Medulla oblongata (tissue), 1 donor: ENCODE measurements at regions not wholly inside any gene's neighbourhood (a gene's known extent, or its start where the extent isn't known, plus 50 kb on each side); places are given as distances from the start of the nearest gene placed in this dataset.

Experiments used
- DNase-seq: peaks from one replicate; pipeline ENCODE4 v3.0.0-alpha.2; 2015; ENCODE audit errors: extremely low spot score

DNA sequence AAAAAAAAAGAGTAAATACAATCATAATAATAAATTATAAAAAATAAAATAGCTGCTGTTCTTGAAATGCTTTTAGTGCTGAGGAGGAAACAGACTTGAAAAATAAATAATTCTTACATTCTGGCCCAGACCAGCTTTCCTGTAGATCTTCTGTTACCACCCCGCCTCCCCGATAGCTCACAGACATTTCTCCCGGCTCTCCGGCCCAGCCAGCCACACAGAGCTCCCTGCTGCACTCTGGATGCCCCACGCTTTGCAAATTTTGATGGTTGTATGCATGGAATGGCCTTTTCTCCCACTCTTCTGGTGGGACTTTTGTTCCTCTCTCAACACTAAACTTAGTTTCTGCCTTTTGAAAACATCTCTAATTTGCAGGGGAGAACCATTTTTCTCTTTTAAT lies 249.3 kb downstream of the ATP23 start:
- DNase-seq: no peak

DNA sequence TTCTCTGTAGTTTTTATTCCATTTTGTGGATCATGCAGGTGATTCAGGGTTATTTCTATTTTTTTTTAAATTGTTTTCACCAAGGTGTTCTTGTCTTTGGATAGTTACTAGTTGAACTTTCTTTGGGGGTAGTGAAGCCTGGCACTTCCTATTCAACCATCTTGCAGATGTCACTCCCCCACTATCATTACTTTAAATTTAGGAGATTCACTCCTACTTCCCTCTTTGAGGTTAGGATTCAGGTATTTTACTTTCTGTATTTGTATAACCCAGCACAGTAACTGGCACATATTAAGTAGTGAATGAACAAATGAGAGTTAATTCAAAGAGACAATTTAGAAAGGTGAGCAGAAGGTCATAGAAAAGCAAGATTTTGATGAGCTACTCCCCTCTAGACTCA lies 255.6 kb downstream of the ATP23 start:
- DNase-seq: no peak

DNA sequence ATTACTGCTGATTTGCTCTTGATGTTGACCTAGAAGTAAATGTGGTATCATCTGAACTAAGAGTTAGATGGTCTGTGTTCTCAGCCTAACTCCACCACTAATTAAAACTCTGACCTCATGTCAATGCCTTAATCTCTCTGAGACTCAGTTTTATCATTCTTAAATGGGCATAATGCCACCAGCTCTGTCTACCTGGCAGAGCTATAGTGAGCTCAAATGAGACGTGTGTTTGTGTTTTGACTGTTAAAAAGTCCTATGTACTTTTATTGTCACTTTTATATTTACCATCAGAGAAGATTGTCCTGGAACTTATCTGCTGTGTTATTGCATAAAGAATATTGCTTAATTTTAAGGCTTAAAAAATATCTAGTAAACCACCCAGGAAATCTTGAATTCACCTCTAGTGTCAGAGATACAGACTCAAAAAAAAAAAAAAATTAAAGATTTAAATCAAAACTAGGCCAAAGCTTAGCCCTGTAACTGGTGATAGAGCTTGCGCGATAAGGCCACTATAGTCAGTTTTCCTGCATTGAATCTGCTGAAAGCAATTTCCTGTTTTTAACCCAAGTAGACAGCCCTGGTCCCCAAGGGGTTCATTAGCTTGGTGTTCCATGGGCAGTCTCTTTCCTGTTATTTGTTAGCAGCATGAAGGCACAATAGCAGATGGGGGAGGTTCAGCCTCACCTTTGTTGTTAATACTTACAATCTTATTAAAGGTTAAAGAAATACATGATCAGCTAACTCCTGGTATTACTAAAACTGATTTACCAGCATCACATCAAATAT lies 261.8 kb downstream of the ATP23 start:
- DNase-seq: no peak

DNA sequence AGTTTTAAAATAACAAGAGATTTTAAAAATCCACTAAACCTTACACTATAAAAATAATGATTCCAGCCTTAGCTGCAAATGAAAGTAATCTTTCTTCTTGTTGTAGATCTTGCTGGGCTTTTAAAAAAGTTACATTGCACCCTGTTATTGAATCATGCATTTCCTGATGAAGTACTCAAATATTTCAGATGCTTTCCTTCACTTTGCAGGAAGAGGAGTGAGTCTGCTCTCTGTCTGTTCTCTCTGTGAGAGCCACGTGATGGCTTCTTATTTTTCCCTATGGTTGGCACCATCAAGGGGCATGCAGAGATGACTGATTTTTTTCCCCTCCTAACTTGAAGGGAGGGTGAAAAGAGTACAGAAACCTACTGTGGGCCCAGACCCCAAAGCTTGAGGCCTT lies 262.7 kb downstream of the ATP23 start:
- no peak for DNase-seq

DNA sequence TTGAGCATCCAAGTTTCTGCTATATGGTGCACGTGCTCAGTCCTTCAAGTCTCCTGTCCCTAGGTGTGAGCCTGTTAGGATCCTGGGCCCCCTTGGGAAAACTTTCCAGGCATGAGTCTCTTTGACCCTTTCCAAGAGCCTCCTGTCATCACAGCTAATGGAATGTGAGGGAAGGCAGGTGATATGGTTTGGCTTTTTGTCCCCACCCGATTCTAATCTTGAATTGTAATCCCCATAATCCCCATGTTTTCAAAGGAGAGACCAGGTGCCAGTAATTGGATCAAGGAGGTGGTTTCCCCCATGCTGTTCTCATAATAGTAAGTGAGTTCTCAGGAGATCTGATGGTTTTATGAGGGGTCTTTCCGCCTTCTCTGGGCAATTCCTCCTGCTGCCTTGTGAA lies 265.5 kb downstream of the ATP23 start:
- no peak for DNase-seq

DNA sequence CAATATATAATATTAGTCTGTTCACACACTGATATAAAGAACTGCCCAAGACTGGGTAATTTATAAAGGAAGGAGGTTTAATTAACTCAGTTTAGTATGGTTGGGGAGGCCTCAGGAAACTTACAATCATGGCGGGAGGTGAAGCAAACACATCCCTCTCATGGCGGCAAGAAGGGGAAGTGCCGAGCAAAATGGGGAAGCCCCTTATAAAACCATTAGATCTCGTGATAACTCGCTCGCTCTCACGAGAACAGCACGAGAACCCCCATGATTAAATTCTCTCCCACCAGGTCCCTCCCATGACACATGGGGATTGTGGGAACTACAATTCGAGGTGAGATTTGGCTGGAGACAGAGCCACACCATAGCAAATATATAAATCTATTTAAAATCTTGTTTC lies 269.8 kb downstream of the ATP23 start:
- no peak for DNase-seq

DNA sequence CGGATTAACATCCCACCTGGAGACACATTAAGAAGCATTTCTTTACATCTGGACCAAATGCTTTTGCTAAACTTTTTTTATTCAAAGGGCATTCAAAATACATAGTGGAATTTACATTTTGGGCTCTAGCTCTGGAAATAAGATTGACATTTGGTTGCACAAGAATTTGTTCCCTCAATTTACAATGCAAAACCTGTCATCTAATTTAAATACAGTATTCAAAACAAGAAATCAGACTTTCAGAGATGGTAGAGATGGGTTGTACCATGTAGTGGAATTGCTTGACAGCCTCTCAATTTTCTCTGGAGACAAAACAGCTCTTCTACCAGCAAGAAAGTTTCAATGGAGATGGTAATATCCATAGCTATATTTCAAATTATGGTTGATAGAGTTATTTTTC lies 275.8 kb downstream of the ATP23 start:
- no peak for DNase-seq

DNA sequence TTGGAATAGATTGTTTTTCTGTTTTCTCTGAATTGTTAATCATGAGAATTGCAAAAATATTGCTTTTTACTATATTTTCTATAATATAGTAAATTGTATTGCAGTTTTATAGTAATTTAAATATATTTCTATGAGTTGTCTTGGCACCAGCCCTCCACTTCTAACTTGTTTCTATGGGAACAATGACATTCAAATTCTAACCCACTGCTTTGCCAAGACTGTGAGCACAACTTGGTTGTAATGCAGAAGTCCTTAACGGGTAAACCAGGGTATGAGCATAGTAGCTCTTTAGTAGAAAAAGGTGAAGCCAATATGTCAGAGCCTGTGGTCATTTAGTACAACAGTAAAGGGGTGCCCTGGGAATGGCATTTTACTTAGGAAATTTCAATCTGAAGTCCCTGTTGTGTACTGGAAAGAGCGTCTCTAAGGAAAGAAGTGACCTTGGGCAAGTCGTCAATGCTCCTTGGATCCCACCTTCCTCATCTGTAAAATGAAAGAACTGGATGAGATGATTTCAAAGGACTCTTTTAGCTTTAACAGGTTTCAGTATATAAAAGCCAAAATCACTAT lies 283.3 kb downstream of the ATP23 start:
- no peak for DNase-seq

DNA sequence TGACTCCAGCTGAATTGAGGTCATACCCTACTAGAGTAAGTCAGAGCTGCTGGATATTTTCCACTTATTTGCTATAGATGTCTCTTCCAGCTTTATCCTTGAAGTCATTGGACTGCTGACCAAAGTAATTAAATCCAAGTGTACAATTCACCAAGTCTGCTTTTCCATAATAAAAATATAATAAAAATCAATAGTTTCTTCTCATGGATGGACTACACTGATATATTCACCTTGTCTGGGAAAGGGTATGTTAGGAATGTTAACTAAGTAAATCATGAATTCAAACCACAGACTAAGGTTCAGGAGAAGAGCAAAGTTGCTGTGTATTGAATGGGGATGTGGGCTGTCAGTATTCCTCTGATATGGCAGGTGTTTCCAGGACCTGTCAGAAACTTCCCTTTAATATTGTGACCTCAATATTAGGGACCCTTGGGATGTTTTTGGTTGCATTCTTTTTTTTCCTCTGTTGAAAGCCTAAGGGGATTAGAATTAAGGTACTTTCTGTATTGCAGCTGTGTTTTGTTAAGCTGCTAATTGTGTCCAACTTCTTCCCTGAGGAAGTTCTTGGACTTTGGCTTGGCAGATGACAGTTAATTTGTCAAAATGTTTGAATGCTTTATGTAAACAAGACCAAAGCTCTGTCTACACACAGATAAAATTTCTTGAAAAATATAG lies 284.0 kb downstream of the ATP23 start:
- no peak for DNase-seq

DNA sequence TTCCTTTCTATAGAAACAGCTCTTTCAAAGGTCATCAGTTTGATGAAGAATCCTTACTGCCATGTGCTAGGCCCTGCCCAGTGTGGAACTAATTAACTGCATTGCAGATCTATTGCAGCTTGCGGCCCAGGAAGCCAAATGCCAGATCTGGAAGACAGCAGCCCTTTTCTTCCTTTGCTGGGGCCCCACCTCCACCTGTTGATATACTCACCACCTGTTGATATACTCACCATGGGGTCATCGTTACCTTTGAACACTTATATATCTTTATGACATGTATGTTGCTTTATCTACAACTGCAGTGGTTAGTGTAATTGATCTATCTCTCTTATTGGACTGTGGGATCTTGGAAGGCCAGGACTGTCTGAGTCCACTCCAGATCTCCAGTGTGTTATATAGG lies 292.5 kb downstream of the ATP23 start:
- no peak for DNase-seq

DNA sequence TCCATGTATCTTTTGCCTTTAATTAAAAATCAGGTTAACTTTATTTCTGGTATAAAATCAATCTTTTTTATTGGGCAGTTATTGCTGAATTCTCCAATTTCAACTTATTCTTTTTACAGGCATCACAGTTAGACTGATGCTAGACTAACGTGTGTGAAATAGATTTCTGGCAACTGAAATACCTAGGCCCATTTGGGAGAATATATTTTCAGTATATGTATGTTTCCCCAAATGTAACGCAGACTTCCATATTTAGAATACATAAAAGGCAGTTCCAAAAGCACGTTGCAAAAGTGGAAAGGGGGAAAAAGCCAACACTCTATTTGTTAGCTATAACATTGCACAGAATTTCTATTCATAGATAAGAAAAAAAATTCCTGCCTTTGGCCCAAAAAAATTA lies 297.0 kb downstream of the ATP23 start:
- no peak for DNase-seq

DNA sequence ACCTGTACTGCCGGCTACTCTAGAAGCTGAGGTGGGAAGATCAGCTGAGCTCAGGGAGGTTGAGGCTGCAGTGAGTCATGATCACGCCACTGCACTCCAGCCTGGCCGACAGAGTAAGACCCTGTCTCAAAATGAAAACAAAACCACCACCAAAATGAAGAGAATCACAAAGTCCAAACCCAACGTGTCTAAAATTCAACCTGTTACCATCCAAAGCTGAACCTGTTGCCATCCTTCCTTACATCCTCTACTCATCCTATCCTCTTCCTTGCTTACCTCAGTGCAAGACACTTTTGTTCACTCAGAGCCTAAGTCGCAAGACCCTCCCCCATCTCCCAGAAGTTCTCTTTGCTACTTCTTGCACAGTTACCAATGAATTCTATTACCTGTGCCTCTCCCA lies 299.7 kb downstream of the ATP23 start:
- DNase-seq: no peak

DNA sequence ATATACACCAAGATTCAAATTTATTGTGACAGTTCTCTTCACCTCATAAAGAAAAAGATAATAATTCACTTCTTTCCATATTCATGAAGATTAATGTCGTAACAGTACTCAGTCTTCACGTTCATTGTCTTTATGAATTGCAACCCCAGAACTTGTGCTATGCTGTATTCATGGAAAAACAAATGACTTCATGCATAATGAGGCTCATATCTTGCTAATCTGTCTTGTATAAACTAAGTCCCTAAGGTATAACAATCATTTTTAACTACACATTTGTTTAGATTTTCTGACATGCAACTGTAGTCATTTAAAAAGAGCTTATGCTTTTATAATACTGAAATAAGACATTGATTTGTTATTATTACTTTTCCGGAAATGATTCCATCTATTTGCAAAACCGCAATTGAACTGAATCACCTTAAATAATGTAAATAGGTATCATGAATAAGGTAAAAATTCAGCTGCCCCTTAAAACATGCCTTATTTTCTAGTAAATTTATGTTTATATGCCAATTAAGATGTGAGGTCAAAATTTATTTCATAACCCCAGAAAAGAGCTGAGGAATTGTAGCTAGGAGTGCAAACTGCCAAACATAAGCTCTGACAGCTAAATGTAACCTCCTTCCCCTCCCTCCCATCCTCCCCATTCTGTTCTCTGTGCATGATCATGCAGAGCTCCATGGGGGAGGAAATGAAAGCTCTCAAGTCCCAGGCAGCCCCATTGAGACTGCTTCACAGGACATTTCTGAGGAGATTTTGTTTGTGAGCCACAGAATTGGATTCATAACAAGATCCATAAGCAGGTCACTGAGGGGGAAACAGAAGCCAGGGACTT lies 301.6 kb downstream of the ATP23 start:
- DNase-seq: no peak

DNA sequence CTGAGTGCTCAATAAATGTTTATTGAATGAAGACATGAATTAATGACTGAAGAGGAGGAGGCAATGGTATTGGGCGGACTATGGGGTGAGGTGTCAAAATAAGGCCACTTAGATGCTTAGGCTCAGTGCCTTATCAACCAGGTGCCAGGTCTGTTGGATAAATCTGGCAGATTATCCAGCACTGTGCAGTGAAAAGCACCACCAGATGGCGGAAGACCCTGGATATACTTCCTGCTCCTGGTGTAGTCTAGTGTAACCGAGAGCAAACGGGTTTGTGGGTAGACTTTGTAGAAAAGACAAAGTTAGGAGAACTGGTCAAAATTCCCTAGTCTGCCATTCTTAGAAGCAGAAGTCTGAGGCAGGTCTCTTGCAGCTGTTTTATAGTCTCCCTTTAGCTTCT lies 306.3 kb downstream of the ATP23 start:
- no peak for DNase-seq

DNA sequence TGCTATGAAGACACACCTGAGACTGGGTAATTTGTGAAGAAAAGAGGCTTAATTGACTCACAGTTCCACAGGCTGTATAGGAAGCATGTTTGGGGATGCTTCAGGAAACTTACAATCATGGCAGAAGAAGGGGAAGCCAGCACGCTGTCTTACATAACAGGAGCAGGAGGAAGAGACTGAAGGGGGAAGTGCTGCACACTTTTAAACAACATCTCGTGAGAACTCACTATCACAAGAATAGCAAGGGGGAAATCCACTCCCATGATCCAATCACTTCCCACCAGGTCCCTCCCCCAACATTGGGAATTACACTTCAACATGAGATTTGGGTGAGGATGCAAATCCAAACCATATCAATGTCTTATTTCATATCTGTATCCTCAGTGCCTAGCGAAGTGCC lies 307.2 kb downstream of the ATP23 start:
- no peak for DNase-seq

DNA sequence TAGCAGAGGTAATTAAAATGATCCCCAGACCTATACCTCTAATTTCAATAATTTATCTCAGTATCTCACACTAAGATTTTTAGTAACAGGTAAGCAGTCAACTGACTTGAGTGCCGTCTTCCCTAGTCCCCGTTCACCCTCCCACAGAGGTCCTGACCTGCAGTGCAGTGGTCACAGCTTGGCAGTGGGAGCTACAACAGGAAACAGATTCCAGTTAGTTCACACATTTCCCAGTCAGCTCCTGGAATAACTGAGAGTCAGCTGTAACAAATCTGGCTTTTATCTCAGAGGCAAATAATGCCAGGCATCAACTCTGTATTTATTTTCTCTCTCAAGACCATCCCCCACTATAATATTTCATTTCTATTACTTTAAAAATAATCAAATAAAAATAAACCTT lies 308.2 kb downstream of the ATP23 start:
- DNase-seq: no peak

DNA sequence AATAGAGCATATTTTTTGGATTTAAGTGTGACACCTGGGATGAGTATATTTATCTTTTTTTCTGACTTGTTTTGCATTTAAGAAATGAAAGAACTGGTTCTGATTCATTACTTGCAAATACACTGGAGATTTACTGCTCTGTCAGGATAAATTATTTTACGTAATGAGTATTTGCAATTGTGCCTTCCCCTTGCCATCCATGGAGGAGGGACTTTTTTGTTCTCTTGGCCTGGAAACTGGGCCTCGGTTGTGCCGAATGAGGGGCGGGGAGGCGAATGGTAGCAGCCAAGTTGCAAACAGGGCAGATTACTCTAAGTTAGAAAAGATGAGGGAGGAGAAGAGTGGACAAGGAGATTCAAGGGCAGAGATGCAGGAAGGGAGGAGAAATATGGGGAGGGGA lies 308.7 kb downstream of the ATP23 start:
- no peak for DNase-seq

DNA sequence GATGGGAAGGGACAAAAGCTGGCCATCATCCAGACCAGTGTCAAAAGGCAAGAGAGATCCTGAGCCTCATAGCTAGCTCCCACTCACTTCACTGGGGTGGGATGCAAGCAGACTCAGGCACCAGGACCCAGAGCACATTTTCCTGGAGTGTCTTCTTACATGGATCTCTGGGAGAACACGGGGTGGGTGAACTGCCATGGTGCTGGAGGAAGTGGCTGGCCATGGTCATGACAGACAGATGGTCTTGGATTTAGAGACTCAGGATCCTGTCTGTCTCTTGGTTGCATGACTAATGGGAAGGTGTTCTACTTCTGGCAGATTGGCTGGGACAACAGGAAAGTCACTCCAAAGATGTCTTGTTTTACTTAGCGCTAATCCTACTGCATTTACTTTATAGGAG lies 311.5 kb downstream of the ATP23 start:
- no peak for DNase-seq

DNA sequence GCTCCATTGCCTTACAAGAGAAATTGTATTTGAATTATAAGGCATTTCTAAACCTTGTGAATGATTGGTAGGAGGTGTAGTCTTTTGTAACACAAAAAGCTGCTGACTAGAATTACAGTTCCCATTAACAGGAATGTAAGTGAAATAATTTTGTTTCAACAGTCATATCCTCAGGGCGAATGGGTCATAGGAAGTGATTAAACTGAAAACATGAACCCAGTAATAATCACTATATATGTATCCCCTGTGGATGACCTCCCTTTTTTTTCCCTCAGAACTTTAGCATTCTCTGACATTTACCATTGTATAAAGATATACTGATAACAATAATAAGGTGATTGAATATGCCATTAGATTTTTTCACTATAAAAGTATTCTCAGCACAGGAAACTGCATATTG lies 312.3 kb downstream of the ATP23 start:
- DNase-seq: no peak

DNA sequence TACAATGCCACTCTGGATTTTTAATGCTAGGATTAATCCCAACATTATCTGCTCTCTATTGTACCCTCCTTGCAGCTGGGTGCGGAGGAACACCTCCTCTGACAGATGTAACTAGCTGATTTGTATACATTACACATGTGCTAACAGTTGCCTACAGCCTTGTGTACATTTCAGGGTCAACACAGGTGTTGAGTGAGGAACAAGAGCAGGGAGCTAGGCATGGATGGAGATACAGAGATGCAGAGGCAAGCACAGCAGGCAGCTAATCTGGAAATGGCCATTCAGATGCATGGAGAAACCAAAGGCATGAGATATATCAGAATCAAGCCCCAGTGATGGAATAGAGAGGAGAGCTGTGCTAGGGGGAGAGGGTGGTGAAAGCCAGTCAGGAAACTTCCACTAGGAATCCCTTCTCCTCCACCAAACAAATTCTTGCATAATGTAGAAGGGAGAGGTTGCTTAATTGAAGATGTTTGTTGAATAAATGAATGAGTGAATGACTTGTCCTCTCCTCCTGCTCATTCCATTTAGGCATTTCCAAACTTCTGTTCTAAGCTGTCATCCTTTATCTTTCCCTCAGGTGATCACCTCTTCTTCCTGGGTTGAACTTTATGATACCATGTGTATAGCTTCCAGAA lies 313.2 kb downstream of the ATP23 start:
- no peak for DNase-seq

DNA sequence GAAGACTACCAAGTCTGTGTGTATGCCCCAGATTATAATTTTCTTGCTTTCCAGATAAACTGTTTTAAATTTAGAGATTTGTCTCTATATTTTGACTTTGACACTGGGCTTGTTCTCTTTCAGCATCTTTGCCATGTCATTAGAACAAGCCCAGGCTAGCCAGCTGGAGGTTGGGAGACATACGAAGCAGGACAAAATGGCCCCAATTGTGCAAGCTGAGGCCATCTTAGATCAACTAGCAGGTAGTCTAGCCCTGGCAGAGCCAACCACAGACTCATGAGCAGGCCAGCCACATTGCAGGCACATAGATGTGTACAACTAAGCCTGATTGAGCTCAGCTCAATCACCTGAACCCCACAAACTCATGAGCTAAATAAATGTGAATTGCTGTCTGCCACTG lies 321.4 kb downstream of the ATP23 start:
- no peak for DNase-seq

DNA sequence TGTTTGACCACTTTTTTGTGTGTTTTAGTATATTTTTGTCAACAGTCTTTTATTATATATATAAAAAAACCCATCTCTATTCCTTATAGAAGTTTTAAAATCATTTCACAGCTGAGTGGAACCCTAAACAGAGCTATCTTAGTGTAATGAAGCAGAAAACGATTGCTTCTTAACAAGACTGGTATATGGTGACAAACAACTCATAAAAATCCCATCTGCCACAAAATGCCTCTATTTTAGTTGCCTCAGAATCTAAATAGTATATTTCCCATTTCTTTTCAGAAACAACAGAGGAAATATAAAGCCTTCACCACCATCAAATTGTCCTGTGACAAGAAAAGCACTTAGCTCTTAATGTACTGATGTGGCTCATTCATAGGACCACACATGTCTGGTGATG lies 322.4 kb downstream of the ATP23 start:
- DNase-seq: no peak
